ENCODE measurements at regions not wholly inside any gene's neighbourhood (a gene's known extent, or its start where the extent isn't known, plus 50 kb on each side); places are given as distances from the start of the nearest gene placed in this dataset.

DNA sequence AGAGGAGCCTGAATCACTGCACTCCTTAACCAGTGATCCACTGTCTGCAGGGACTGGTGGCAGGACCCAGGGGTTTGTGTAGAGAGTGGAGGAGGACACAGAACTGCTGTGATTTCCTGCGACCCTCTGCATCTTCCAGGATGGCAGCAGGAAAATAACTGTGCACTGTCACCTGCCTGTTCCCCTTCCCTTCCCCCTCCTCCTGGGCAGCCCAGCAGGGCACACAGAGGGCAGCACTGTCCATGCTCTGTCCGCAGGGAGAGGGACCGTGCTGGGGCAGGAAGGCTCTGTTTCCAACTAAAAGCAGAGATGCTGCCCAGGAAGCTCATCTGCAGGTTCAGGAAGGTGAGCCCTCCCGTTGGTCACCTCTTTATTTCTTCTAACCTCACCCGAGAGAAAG lies 168.7 kb downstream of the ZBTB18 start:
- TF ChIP-seq POLR2AphosphoS5 (IDR thresholded peaks at IDR 0.05; ENCODE audit: low read depth, low read length) (no peak), POLR2A (IDR thresholded peaks at IDR 0.05; ENCODE audit: low read depth, low read length) (no peak), TAF1 (IDR thresholded peaks at IDR 0.05; ENCODE audit: borderline replicate concordance, low read depth, low read length) (no peak)
